GM23338 (cell line): ENCODE measurements at regions not wholly inside any gene's neighbourhood (a gene's known extent, or its start where the extent isn't known, plus 50 kb on each side); places are given as distances from the start of the nearest gene placed in this dataset.
A peak's percentile ranks its signal among the peaks of the same experiment; 100 is the strongest.
"Not testable (repeated sequence)": the region's sequence is repeated elsewhere in the genome, so short reads cannot be mapped to it uniquely, and the experiment has no call there.

Experiments
- ATAC-seq: fragments of 200-7000 bp; cut with Tn5 transposase; 3 replicates; pipeline ENCODE4 v1.9.1; 2020
- DNase-seq: peaks from one replicate; pipeline ENCODE4 v3.0.0-alpha.2; 2015; ENCODE audit warnings: low spot score
- H2AFZ ChIP-seq: fragments of 200-600 bp; sonication (generic); 2 replicates; pipeline ENCODE4 v1.8.0; 2016; ENCODE audit warnings: antibody characterized with exemption, mild to moderate bottlenecking, moderate library complexity
- H3F3A ChIP-seq: fragments of 200-600 bp; sonication (generic); replicated peaks from 2 replicates; pipeline ENCODE4 v1.8.0; 2017; ENCODE audit warnings: antibody characterized with exemption, mixed run types, low read depth
- H3K27ac ChIP-seq: fragments of 200-600 bp; sonication (generic); 2 replicates; pipeline ENCODE4 v1.6.1; 2016; ENCODE audit warnings: low read depth
- H3K27me3 ChIP-seq: fragments of 200-600 bp; sonication (generic); 2 replicates; pipeline ENCODE4 v1.8.0; 2016; ENCODE audit warnings: mild to moderate bottlenecking, mixed run types, moderate library complexity; ENCODE audit not compliant: insufficient read depth
- H3K36me3 ChIP-seq: fragments of 200-600 bp; sonication (generic); 2 replicates; pipeline ENCODE4 v1.8.0; 2016; ENCODE audit warnings: mild to moderate bottlenecking; ENCODE audit not compliant: insufficient read depth
- H3K4me1 ChIP-seq: fragments of 200-600 bp; sonication (generic); 2 replicates; pipeline ENCODE4 v1.8.0; 2016; ENCODE audit warnings: mild to moderate bottlenecking, moderate library complexity; ENCODE audit not compliant: insufficient read depth
- H3K4me2 ChIP-seq: fragments of 200-600 bp; sonication (generic); 2 replicates; pipeline ENCODE4 v1.7.1; 2017; ENCODE audit warnings: mixed run types
- H3K4me3 ChIP-seq: fragments of 200-600 bp; sonication (generic); 2 replicates; pipeline ENCODE4 v1.6.1; 2016; ENCODE audit warnings: mixed run types
- H3K79me2 ChIP-seq: fragments of 200-600 bp; sonication (generic); replicated peaks from 2 replicates; pipeline ENCODE4 v1.8.0; 2017; ENCODE audit warnings: mild to moderate bottlenecking; ENCODE audit not compliant: insufficient read depth
- H3K9me2 ChIP-seq: fragments of 200-600 bp; sonication (generic); 2 replicates; pipeline ENCODE4 v1.8.0; 2017; ENCODE audit not compliant: insufficient read depth
- H4K20me1 ChIP-seq: fragments of 200-600 bp; sonication (generic); replicated peaks from 2 replicates; pipeline ENCODE4 v1.8.0; 2017; ENCODE audit warnings: mild to moderate bottlenecking; ENCODE audit not compliant: insufficient read depth
- H3K27ac Mint-ChIP-seq: 2 replicates; pipeline ENCODE4 v1.8.0; 2020; ENCODE audit warnings: inconsistent platforms, mild to moderate bottlenecking, moderate library complexity, mixed read lengths
- H3K27me3 Mint-ChIP-seq: 3 replicates; pipeline ENCODE4 v1.8.0; 2022; ENCODE audit warnings: low read depth, mild to moderate bottlenecking, moderate library complexity, mixed read lengths, inconsistent platforms; ENCODE audit not compliant: insufficient read depth, poor library complexity
- H3K36me3 Mint-ChIP-seq: 3 replicates; pipeline ENCODE4 v1.8.0; 2021; ENCODE audit warnings: low read depth, mild to moderate bottlenecking, inconsistent platforms, moderate library complexity, mixed read lengths
- H3K4me1 Mint-ChIP-seq: 3 replicates; pipeline ENCODE4 v1.8.0; 2020; ENCODE audit warnings: mild to moderate bottlenecking, inconsistent platforms, mixed read lengths
- H3K4me3 Mint-ChIP-seq: 3 replicates; pipeline ENCODE4 v1.8.0; 2021; ENCODE audit warnings: moderate library complexity, mild to moderate bottlenecking, inconsistent platforms, mixed read lengths
- H3K9me3 Mint-ChIP-seq: 3 replicates; pipeline ENCODE4 v1.8.0; 2020; ENCODE audit warnings: moderate library complexity, mild to moderate bottlenecking, inconsistent platforms, mixed read lengths
- EZH2 ChIP-seq: fragments of 200-600 bp; sonication (generic); IDR thresholded peaks from one replicate; pipeline ENCODE4 v1.8.0; 2017; ENCODE audit warnings: antibody characterized with exemption, mild to moderate bottlenecking, low read depth; ENCODE audit not compliant: unreplicated experiment
- ZNF331 ChIP-seq: fragments of 250-450 bp; sonication (Bioruptor Pico); IDR thresholded peaks from 2 replicates; pipeline ENCODE4 v1.5.0; 2020; ENCODE audit warnings: low read depth, mild to moderate bottlenecking, moderate library complexity

DNA sequence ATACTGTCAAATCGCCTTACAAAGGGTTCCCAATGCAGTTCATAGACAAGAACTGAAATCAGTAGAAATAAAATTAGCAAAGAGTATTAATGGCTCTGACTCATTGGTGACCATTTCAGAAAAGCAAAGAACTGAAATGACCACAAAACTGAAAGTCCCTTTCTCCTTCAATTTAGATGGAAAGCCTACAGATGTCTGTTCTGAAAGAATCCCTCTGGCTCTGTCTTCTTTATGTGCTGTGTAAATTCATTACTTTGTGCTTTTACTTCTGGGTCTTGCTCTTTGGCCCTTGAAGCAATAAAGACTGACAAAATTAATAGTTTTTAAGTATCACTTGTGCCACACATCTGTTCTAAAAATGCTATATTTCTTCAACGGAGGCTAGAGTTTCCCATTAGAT, 62.7 kb upstream of the GPR89A start (continued):
- TF ChIP-seq ZNF331 (CRISPR knock-in tag), result no peak
- no peak for TF ChIP-seq EZH2

DNA sequence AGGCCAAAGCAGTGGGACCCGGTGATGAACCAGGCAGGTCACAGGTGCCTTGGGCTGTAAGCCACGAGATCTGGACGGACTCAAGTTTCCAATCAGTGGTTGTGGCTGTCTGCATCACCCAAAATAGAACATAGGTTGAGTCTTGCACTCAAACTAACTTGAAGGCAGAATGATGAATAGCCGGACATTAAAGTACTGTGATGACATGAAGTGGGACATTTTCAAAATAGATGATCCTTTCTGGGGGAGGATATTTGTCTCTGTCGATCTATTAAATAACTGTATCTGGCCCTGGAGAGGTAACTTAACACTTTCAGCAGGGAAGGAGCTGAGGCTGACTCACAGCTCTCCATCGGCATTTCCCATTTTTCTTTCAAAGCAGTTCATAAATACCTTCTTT, 66.1 kb upstream of the GPR89A start:
- not testable (repeated sequence) for H3K27me3 Mint-ChIP-seq, DNase-seq, H2AFZ ChIP-seq, H3K27me3 ChIP-seq, ATAC-seq, H3K9me3 Mint-ChIP-seq, H3K4me3 ChIP-seq, H3K4me1 ChIP-seq, H3K79me2 ChIP-seq, H3K27ac Mint-ChIP-seq, H3K4me3 Mint-ChIP-seq, H4K20me1 ChIP-seq, H3K36me3 ChIP-seq, H3K36me3 Mint-ChIP-seq, H3K27ac ChIP-seq, H3K9me2 ChIP-seq, H3K4me2 ChIP-seq, H3F3A ChIP-seq, H3K4me1 Mint-ChIP-seq

DNA sequence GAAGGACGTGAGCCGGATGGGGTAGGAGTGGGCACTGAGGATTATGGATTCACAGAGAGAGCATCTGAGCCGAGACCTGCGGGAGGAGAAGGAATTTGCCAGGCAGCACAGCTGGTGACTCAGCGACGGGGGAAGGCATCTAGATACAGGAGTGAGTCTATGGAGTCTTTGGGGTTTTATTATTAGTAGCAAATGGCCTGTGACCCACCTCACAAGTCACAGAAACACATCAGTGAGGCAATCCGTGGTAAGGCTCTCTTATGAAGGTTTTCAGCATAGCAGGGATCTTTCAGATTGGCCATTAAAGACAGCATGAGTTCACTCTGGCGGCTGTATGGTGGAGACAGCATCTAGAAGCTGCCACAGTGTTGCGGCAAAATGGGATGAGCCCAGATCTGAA, 66.5 kb upstream of the GPR89A start:
- not testable (repeated sequence) for H3K36me3 ChIP-seq, DNase-seq, H3K4me2 ChIP-seq, H3K4me3 Mint-ChIP-seq, H3K4me3 ChIP-seq, H2AFZ ChIP-seq, H3F3A ChIP-seq, H3K4me1 Mint-ChIP-seq, H3K27ac Mint-ChIP-seq, H3K27me3 Mint-ChIP-seq, H3K9me3 Mint-ChIP-seq, H3K36me3 Mint-ChIP-seq, H4K20me1 ChIP-seq, H3K9me2 ChIP-seq, H3K79me2 ChIP-seq, H3K4me1 ChIP-seq, H3K27me3 ChIP-seq, H3K27ac ChIP-seq
- peak; percentile 89 for ATAC-seq

DNA sequence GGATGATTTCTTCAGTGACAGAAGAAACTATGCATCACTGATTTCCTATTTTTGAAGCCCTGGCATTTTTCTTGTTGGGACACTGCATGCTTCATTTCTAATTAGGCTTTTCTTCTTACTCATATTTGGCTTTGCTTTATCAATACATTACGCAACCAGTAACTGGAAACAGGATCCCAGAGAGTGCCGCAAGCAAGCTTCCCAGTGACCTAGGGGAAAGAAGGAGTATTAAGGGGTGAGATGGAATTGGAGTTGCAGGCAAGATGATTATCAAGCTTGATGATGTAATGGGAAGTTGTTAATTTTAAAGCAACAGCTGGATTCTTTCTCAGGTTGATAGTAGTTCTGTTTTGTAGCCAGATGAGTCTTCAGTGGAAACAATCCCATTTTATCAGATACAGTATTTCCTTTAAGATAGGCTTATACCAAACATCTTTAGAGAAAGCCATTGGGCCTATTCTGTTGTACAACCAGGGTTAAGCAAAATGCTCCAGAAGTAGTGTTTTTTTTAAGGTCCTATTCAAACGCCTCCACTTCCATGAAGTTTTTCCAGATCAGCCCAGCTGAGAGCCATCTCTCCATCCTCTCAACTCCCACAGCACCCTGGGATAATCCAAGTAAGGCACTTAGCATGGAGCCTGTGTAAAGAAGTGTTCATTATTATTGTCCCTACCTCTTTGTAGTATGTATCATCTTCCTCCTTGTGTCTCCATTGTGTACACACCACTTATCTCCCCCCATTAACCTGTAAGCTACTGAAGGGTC, 69.5 kb upstream of the GPR89A start:
- H3K27me3 Mint-ChIP-seq, ATAC-seq, H3F3A ChIP-seq, H3K4me3 Mint-ChIP-seq, H3K4me2 ChIP-seq, H3K27ac ChIP-seq, H3K9me2 ChIP-seq, H3K4me1 Mint-ChIP-seq, DNase-seq, H3K79me2 ChIP-seq, H3K36me3 Mint-ChIP-seq, H3K9me3 Mint-ChIP-seq, H4K20me1 ChIP-seq, H3K27ac Mint-ChIP-seq, H3K27me3 ChIP-seq, H3K4me1 ChIP-seq, H2AFZ ChIP-seq, H3K4me3 ChIP-seq, H3K36me3 ChIP-seq: not testable (repeated sequence)

DNA sequence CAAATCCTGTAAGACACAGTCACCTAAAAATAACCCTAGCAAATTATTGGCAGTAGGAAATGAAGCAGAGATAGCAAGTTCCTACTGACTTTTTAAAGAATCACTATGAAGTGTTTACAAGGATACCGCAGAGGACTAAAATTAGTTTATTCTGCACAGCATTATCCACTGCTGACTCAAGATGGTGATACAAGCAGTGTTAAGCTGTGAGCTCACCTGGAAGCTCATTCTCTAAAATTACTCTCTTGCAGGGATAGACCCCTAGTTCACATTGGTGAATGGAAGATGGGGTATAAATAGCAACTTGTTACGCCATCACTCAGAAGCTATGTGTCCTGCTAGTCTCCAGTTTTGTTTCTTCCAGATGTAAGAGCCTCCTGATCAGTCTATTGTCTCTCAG, 70.8 kb upstream of the GPR89A start:
- H3K36me3 Mint-ChIP-seq, DNase-seq, H3K9me3 Mint-ChIP-seq, H2AFZ ChIP-seq, H3F3A ChIP-seq, H3K4me3 ChIP-seq, H4K20me1 ChIP-seq, H3K27me3 Mint-ChIP-seq, ATAC-seq, H3K4me3 Mint-ChIP-seq, H3K79me2 ChIP-seq, H3K27ac Mint-ChIP-seq, H3K4me1 ChIP-seq, H3K4me2 ChIP-seq, H3K36me3 ChIP-seq, H3K4me1 Mint-ChIP-seq, H3K27ac ChIP-seq, H3K9me2 ChIP-seq, H3K27me3 ChIP-seq: not testable (repeated sequence)

DNA sequence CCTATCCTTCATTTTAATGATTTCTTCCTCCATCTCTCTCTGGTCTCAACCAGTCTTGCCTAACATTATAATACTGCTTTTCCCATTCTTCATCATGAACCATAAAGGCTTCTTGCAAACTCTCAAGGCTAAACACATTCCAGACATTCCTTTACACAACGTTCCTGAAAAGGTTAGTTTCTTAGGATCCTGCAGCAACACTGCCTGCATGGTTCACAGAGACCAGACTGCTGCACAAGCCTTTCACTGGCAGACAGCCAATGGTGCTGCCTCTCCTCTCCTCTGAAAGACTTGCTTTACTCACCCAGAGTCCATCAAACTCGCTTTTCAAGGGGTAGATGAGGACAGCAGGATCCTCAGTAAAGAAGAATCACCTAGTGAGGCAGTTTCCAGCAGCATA, 72.3 kb upstream of the GPR89A start:
- not testable (repeated sequence) for H3K4me3 Mint-ChIP-seq, H3K27me3 Mint-ChIP-seq

DNA sequence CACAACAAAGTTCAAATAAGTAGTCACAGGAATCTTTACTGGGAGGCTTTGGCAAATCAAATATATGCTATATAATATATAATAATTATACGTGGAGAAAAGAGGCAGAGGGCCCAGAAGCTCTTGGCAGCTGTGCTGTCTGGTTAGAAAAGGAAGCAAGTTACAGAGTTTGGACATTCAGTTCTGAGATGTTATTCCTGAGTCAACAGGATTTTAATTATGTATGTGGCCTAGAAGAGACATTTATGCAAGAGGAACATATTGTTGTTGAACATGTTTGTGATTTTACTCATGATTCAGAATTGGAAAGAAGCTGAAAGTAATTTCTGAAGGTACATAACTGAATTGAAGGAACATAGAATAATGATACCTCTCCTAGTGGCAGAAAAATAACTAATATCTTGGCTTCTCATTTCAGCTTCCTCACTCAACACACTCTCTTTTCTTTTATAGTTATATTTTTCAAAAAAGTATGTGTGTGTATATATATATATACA, 79.7 kb upstream of the GPR89A start:
- not testable (repeated sequence) for DNase-seq, H3K9me2 ChIP-seq, H3K4me3 Mint-ChIP-seq, H3K4me2 ChIP-seq, H3K27ac Mint-ChIP-seq, H3K4me1 ChIP-seq, H3K4me1 Mint-ChIP-seq, H3K9me3 Mint-ChIP-seq, H4K20me1 ChIP-seq, H3K27me3 ChIP-seq, H3K79me2 ChIP-seq, H3K27me3 Mint-ChIP-seq, H3K36me3 ChIP-seq, H3K27ac ChIP-seq, H3F3A ChIP-seq, H3K36me3 Mint-ChIP-seq, ATAC-seq, H2AFZ ChIP-seq, H3K4me3 ChIP-seq

More for the DNA sequence above, 72.3 kb upstream of the GPR89A start:
- H4K20me1 ChIP-seq, H3K4me1 ChIP-seq, H3K4me1 Mint-ChIP-seq, H3K4me2 ChIP-seq, H2AFZ ChIP-seq, H3F3A ChIP-seq, H3K9me3 Mint-ChIP-seq, H3K36me3 ChIP-seq, H3K79me2 ChIP-seq, H3K36me3 Mint-ChIP-seq, H3K9me2 ChIP-seq, H3K4me3 ChIP-seq, H3K27ac Mint-ChIP-seq, H3K27me3 ChIP-seq: not testable (repeated sequence)
- ATAC-seq (peak; percentile 95), DNase-seq (peak; percentile 59)
- 0 out of 2 replicates have a peak overlapping the region, but pooled peaks have one; percentile 35 for H3K27ac ChIP-seq
